ENCODE measurements at regions not wholly inside any gene's neighbourhood (a gene's known extent, or its start where the extent isn't known, plus 50 kb on each side); places are given as distances from the start of the nearest gene placed in this dataset.
"Not testable (repeated sequence)": the region's sequence is repeated elsewhere in the genome, so short reads cannot be mapped to it uniquely, and the experiment has no call there.

DNA sequence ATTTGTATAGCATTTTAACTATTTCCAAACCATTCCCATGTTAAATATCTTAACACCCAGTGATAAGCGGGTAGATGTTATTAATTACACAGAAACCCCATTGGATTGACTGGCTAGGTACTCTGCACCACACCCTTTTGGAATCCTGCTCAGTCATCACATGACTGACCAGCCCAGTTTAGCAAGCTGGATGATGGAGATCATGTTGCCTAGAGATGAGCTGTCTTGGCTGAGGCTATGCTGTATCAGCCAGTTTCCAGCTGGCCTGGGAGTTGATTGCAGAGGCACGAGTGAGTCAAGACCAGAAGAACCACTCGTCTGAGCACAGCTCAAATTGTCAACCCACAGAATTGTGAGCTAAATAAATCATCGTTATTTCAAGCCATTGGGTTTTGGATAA lies 124.6 kb downstream of the ZNF621 start:
- DNase-seq, result no peak

DNA sequence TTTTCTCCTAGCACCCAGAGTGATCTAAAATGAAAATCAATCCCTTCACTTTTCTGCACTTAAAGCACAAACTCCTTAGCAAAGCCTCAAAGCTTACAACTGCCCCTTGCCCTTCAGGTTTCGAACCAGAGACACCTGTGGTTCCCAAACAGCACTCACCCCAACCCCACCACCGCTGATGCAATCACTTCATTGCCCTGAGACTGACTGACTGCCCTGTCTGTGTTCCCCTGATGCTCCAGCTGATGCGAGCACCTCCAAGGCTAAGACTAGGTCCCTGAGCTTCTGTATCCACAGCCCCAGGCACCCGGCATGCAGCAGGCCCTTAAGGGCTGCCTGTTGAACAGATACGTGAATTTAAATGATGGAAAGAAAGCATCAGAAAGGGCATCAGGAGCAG lies 127.3 kb downstream of the ZNF621 start:
- no peak for DNase-seq

DNA sequence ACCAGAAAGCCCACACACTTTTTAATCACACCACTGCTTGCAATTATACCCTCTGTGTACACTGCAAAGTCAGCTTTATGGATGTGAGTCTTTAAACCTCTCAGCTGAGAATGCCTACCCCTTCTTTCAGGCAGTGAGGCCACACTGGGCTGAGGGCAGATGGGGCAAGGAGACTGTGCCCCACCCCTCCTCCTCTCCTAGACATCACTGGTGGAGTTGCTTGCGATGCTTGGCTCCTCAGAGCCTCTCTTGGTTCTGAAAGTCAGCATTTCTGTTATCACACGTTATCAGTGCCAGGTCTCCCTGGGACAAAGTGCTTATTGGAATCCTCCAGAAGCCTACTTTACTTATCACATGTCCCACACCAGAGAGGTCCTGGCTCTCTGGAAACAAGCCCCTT lies 128.2 kb downstream of the ZNF621 start:
- DNase-seq, result no peak

- DNase-seq, result no peak
These were observed 129.1 kb downstream of the ZNF621 start for GRCh38 chr3:40653878-40654277.

DNA sequence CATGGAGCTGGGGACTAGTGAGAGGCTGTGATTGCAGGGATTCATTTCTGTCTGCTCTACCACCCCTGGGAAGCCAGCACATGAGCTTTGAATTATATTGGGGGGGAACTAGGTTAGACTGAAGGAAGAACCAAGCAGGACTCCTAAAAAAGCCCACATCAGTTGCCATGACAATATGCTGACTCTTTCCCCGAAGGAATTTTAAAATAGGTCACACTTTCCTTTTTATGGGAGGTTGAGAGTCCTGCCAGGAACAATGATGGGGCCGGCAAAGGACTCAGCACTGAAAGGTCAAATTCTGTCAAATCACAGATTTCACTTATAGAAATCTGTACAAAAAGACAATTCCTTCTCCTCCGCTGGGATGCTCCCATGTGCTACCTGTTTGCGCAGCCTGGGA lies 130.8 kb downstream of the ZNF621 start:
- no peak for DNase-seq

DNA sequence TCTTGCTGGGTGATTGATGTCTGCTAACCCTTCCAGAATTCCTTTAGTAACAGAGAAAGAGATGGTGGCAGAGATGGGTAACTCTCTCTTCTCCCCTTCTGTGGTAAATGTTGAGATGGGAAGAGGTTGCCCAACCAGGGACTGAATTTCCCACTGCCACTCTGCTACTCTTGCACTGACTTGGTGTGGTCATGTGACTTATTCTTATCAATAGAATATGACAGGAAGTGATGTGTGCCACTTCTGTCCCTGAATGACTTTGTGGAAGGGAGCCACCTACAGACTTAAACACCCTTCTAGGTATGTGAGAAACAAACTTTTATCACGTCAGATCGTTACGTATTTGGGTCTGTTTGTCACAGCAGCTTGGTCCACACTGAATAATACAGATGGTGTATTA lies 132.9 kb downstream of the ZNF621 start:
- no peak for DNase-seq

GRCh38 chr3:40658305-40658704 lies 133.5 kb downstream of the ZNF621 start:
- DNase-seq, result no peak

GRCh38 chr3:40660554-40660953 lies 135.8 kb downstream of the ZNF621 start:
- no peak for DNase-seq

- no peak for DNase-seq
These were observed 136.5 kb downstream of the ZNF621 start for GRCh38 chr3:40661284-40661683.

DNA sequence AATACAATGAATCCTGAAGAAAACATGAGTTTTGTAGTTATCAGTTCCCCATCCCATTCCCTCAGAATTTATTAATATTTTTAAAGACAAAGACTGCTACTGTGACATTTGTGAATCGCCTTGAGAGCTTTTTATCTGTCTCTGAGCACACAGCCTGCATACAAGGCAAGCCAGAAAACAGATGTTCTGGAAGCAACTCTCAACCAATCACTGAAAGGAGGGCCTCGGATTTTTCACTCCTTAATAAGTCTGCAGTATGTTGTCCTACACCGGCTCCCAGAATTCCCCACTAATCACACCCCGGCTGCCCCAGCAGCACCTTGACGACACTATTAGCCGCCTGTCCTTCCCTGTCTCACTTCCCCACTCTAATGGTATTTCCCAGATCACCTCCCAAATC lies 138.5 kb downstream of the ZNF621 start:
- DNase-seq, result no peak

GRCh38 chr3:40669176-40669575 lies 144.4 kb downstream of the ZNF621 start:
- no peak for DNase-seq

DNA sequence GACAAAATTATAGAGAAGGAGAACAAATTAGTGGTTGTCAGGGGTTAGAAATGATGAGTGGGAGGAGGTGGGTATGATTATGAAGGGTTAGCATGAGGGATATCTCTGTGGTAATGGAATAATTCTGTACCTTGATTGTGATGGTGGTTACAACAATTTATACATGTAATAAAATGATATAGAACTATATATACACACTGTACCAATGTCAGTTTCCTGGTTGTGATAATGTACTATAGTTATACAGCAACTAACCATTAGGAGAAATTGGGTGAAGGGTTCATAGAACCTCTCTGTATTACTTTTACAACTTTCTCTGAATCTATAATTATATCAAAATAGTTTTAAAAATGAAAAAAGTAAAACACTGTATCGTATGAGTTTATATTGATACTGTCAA lies 148.1 kb downstream of the ZNF621 start:
- DNase-seq, result no peak

GRCh38 chr3:40677321-40677720 lies 152.6 kb downstream of the ZNF621 start:
- DNase-seq, result no peak

DNA sequence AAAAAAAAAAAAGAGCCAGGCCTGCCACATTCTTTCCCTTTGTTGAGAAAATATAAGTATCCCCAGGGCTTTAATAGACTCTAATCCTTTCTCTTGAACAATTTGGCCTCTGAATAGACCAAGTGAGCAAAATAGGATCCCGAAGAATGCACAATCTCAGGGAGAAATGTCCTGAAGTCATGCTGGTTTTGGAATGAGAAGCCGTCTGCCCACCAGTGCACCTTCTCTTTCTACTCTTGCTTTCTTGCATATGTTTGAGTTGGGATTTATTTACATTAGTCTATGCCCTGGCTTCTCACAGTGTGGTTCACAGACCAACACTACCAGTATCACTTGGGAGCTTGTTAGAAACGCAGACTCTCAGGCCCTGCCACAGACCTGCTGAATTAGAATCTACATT lies 153.0 kb downstream of the ZNF621 start:
- no peak for DNase-seq

DNA sequence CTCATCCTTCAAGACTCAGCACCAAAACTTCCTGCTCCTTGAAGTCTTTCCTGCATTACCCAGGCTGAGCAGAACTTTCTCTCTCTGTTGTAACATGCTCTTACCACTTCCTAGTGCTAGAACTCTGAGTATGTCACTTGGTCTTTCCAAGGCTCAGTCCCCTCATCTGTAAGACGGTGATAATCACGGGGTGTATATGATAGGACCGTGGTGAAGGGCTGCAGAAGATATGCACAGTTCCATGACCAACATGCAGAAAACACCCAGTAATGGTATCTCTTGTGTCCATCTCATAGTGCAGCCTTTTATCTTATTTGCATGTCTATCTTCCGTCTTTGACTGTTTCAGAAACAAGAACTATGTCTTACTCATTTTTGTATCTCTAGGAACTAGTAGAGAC lies 154.5 kb downstream of the ZNF621 start:
- no peak for DNase-seq

DNA sequence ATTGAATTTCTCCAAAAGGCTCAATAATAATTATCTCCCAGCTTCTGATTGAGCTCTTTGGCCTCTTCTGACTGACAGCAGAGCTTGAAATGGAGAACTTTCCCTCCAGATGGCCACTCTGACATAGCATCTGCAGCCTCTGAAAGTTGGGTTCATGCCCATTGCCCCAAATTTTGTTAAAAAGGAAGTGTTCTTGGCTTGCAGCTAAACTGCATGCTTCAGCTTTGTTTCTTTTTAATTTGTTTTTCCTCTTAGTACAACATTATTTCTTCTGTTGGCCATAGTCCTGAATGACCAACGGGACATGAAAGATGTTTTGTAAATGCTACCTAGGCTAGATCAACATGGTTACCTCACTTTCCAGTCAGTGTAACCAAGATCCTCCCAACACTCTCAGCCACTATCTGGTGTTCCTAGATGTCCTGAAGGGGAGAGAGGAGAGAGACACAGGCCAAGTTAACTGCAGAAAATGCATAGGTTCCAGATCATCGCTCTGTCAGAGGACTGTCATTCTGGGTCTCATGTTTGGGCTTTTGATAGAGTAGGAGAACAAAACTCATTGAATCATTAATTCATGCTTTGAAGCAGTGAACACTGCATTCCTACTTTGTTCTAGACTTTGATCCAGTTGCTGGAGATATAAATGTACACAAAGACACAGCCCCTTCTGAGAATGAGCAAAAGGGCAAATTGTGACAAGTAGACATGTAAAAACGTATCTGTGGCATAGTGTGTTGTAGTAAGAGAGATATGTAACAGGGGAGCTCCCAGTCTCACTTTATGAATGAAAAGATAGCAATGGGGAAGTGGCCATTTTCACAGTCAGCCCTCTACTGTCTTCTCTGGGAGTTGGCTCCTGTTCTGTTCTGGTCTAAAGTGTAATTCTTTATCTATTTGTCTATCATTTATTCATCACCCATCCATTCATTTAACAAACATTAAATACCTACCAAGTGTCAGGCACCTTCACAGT lies 156.2 kb downstream of the ZNF621 start:
- no peak for DNase-seq

DNA sequence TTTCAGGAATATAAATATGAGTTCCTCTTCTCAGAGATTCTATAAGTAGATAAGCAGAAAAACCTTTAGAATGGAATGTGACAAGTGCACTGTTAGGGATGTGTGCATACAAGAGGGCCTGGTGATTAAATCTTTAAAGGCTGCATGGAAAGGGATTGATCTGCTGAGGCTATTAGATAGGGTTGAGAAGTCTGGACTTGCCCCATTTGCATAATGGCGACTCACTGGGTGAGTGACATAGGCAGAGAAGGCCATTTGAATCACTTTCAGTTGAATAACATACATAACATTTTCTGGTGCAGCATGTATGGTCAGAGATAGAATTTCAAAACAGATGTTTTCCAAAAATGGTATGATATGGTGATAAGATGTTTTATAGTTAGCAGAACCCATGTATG lies 156.9 kb downstream of the ZNF621 start:
- DNase-seq, result no peak

GRCh38 chr3:40689837-40690236 lies 165.1 kb downstream of the ZNF621 start:
- no peak for DNase-seq

GRCh38 chr3:40690749-40691451 lies 166.1 kb downstream of the ZNF621 start:
- DNase-seq, result no peak

GRCh38 chr3:40691452-40691861 lies 166.7 kb downstream of the ZNF621 start:
- no peak for DNase-seq

DNA sequence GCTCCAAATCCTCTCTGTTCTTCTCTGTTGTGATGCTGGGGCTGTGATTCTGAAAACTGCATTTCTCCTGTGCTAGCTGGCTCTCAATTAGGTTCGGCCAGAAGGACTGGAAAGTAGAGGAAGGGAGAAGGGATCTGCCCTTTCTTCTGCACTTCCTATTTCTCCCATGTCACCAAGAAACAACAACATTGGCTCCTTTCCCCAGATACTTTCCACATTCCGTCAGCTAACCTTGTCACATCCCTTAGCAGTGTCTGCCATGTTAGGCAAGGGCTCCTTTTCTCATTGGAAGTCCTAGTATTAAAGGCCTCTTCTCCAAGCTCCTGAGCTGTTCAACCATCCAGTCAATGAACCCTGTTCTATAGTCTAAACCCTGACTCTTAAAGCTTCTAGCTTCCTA lies 171.1 kb downstream of the ZNF621 start:
- no peak for DNase-seq

DNA sequence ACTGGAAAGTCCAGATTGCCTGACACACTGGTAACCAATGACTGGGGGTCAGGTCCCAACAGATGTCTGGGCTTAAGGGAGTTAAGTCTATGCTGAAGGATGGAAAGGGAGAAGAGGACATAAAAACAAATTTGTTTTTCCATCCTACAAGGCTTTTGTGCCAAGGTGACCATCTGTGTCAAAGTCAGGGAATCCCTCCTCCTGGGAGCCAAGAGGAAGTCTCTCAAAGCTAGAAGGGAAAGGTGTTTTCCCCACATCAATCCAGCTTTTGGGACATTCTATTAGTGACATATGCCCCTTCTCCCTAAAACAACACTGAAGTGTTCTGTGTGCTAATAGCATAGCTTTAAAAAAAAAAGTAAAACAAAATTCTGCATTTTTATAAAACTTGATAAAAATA lies 173.9 kb downstream of the ZNF621 start:
- DNase-seq, result not testable (repeated sequence)

DNA sequence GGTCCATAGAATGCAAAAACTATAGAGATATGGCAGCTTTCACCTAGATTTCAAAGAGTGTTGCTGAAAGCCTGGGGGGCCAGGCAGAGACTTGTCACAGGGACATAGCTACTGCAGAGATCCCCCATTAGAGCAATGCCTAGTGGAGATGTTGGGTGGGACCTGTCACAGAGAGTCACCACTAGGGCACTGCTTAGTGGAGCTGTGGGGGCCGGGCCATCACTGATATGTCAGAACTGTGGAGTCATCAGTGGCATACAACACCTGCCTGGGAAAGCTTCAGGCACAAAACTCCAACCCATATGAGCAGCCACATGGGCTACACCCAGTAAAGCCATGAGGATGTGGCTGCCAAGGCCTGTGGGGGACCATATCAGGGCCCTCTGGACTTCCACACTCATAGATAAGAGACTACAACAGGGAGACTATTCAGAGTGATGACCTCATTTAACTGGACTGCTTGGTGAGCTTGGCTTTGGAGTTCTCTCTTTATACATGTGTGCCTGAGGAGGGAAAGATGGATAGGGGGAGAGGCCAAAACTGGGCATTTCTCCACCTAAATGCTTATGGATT lies 176.3 kb downstream of the ZNF621 start:
- DNase-seq, result no peak

- no peak for DNase-seq
These were observed 179.5 kb downstream of the ZNF621 start for GRCh38 chr3:40704224-40704623.

Data from stimulated activated CD4-positive, alpha-beta T cell treated with anti-CD3 and anti-CD28 coated beads, Interleukin-4, amount 100 ng/mL, for 1 hour (primary cell).